Medulla oblongata (tissue), 1 donor: ENCODE measurements at regions not wholly inside any gene's neighbourhood (a gene's known extent, or its start where the extent isn't known, plus 50 kb on each side); places are given as distances from the start of the nearest gene placed in this dataset.

ENCODE experiments used
- DNase-seq: peaks from one replicate; pipeline ENCODE4 v3.0.0-alpha.2; 2015; ENCODE audit errors: extremely low spot score

DNA sequence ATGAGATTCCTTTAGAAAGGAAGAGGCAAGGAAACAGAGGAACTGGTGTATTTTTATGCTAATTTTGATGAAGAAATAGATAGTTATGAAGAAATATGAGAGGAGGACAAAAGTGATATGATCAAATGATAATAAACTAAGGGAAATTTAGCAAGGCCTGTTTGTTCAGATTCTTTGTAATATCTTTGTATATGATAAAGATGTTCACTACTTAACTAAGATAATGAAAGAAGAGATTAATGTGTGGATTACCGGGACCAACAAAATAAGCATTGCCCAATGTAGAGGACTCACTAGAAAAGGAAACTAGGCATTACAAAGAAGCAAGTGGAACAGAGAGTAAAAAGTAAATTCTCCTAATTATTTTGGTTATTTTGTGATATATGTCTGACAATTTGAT, 99.0 kb upstream of the FIGN start:
- no peak for DNase-seq

DNA sequence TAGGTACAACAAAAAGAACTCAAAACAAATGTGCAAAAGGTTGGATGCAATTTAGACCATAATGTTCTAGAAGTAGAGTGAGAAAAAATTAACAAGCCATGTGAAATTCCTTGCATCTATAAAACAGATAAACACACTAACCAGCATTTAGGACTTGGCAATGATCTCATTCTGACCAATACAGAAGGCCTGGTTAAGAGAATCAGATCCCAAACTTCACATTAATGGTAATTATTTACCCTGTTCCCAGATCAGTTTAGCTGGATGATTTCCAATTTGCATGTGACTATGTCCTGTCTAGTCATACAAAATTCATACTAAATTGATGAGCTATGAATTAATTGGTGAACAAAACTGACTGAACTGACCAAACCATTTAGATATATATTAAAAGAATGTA, 98.4 kb upstream of the FIGN start:
- DNase-seq = no peak

DNA sequence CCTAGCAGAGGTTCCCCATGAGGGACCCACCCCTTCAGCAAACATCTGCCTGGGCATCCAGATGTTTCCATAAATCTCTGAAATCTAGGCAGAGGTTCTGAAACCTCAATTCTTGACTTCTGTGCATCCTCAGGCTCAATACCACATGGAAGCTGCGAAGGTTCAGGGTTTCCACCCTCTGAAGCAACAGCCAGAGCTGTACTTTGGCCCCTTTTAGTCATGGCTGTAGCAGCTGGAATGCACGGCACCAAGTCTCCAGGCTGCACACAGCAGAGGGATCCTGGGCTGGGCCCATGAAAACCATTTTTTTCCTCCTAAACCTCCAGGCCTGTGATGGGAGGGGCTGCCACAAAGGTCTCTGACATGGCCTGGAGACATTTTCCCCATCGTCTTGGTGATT, 93.0 kb upstream of the FIGN start:
- no peak for DNase-seq

DNA sequence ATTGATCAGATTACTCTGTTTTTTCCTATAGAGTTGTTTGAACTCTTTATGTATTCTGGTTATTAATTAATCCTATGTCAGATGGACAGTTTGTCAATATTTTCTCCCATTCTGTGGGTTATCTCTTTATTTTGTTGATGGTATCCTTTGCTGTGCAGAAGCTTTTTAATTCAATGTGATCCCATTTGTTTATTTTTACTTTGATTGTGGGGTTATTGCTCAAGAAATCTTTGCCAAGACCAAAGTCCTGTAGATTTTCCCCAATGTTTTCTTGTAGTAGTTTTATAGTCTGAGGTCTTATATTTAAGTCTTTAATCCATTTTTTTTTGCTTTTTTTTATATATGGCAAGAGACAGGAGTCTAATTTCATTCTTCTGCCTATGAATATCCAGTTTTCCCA, 86.2 kb upstream of the FIGN start:
- no peak for DNase-seq

DNA sequence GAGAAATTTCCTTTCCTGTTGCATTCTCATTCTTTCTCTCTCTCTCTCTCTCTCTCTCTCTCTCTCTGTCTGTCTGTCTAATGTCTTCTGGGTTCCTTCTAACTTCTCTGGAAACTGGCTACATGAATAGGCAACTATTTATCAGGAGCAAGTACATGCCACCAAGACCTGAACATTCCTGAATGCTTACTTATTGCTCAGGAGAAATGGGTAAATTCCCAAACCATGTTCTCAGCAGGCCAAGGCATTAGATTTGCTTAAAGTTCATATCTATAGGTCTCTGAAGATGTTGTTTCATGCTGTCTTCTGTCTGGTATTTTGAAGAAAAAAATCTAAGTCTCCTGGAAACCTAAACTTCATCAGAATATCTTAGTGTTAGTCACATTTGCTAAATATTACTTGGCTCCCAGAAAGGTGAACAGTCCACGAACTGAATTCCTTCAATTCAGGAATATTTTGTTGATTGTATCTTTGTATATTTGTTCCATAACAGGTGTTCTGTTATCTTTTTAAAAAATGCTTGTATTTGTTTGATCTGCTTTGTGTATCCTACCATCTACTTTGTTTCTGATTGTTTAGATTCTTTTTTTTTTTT, 77.2 kb upstream of the FIGN start:
- DNase-seq = no peak

DNA sequence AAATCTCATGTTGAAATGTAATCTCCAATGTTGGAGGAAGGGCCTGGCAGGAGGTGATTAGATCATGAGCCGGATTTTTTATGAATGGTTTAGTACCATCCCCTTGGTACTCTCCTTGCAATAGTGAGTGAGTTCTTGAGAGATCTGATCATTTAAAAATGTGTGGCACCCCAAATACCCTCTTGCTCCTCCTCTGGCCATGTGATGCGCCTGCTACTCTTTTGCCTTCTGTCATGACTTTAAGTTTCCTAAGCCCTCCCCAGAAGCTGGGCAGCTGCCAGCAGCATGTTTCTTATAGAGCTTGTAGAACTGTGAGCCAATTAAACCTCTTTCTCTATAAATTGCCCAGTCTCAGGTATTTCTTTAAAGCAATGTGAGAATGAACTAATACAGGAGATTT, 72.6 kb upstream of the FIGN start:
- no peak for DNase-seq

DNA sequence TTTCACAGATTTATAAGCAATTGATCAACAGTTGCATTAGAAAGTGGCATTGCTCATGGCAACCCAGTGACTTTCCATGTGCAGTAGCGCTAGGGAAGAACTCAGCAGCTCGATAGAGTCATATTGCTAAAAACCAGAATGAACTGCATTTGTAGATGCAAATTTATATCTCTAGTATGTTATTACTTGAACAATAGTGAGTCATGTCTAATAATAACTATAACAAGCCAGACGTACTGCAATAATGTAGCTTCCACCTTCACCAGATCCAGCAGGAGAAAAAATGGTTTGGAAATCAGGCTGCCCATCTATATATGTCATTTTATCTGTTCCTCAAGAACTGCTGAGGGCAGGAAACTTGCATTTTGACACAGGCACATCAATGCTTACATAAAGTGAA, 66.5 kb upstream of the FIGN start:
- no peak for DNase-seq

DNA sequence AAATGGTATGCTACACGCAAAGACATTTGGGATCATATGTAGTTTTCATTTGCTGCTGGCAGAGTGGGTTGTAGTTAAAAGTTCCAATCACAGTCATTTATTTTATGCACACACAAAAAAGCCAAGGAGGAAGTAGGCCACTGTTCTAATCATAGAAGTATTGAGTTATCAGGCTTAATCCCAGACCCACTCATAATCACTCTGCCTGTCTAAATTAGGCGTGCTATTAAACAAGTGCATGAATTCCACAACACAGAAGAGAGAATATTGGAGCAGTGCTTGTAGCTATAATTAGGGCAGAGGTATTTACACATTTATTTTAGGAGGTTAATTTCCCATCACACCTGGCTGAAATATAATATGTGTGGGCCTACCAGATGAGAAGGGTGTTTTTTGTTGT, 65.7 kb upstream of the FIGN start:
- DNase-seq = no peak

DNA sequence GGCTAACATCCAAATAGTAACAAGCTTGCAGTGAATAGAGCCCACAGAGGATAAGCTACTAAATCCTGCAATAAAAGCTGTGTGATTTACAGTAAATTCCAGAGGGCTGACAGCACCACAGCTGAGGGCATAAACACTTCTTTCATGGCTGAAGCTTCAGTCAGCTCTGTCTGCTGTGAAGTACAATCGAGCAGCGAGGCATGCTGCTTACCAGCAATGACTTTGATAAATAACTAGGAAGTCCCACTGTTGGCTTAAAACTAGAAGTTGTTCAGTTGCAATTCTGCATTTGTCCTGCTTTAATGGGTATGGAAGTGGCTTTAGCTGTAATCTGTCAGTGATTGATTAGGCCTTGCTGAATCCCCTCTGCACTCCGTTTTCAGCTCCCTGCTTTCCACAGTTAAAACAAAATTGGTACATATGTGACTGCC, 65.2 kb upstream of the FIGN start:
- peak; percentile 16 for DNase-seq

DNA sequence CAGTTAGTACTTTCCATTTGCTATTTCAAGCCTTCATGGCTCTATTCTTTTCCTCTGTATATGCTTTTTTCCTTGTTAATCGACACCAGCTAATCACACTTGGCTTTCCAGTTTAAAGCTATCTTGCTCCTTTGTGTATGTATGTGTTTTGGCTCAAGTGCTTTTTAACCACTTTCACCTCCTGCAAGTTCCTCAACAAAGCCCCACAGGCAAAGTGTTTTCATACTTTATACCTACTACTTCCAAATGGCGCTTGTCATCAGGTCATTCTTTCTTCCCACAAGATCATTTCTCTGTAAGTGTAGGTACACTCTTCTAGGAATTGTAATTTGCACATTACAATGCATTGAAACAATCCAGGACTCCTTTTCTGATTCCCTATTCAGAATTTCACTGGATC, 64.0 kb upstream of the FIGN start:
- no peak for DNase-seq

DNA sequence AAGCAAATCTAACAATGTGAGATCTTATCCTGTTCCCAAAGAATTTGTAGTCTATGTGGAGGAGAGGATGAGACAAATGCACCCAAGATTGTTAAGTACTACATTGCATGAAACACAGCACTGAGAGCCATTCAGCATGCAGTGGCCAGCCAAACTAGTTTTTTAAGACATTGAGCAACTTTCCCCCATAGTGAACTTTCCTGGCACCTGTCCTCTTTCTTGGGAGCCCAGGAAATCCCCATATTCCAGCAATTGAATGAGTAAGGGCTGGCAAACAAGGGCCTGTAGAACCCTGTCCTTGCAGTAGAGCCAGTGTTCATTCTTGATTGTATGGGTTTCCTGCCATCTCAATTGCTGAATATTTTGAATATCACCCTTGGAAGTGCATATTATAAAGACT, 58.8 kb upstream of the FIGN start:
- peak; percentile 23 for DNase-seq
